GM21717 (cell line): ENCODE measurements at regions not wholly inside any gene's neighbourhood (a gene's known extent, or its start where the extent isn't known, plus 50 kb on each side); places are given as distances from the start of the nearest gene placed in this dataset.

Source experiments
- ATAC-seq: cut with Tn5 transposase; IDR thresholded peaks from one replicate; pipeline ENCODE4 v1.9.1; 2021; ENCODE audit warnings: mild to moderate bottlenecking, moderate library complexity; ENCODE audit not compliant: unreplicated experiment

DNA sequence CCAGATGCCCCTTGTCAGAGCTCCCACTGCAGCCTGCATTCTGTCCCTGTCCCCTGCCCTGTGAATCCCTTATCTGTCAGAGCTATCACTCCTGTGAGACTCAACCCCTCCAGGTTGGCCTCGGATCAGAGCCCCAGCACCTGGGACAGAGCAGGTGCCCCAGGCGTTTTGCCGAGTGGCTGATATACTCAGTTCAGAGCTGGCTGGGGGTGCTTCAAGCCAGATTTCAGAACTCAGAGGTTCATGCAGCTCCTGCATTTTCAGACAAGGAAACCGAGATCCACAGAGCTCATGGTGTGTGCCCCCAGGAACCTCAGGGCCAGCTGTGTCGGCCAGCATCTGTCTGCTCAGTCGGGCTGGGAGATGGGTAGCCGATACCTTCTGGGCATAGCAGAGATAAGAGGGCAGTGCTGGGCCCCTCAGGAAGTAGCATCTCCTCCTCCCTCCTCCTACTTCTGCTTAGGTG, 228.0 kb upstream of the RTL1 start:
- no peak for ATAC-seq

DNA sequence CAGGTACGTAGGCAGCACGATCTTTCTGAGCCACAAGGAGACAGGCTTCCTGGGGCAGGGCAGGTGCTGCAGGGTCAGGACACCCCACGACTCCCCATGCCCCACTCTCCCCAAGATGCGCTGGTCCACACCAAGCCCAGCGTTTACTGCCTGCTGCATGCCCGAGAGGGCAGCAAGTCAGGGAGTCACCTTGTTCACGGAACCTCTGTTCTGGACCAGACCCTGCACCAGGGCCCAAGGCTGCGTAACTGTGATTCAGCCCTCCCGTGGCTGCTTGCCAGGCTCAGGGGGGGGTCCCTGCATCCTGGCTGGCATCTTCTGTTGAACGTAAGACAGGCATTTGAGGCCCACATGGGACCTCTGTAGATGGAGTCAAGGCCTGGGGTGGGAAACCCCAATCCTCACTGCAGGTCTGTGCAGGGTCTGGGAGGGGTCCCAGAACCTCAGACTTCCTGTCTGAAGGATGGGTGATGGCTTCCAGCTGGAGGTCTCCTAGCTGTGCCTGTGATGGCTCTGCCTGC, 228.6 kb upstream of the RTL1 start:
- ATAC-seq = no peak

DNA sequence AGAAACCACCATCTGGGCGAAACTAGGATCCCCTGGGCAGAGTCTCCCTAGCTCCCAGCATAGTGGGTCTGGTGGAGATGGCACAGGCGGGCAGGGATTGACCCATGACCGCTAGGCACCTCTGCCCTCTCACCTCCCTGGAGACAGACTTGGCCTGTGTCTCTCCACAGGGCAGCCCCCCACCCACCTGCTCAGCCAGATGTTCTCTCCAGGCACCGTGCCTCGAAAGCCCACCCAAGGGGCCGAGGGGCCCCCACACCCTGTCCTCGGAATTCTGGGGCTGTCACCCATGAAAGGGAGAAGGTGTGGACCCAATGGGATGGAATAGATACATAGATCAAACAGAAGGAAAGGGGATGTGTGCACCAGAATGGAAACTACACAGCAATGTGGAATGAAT, 229.1 kb upstream of the RTL1 start:
- ATAC-seq = no peak

DNA sequence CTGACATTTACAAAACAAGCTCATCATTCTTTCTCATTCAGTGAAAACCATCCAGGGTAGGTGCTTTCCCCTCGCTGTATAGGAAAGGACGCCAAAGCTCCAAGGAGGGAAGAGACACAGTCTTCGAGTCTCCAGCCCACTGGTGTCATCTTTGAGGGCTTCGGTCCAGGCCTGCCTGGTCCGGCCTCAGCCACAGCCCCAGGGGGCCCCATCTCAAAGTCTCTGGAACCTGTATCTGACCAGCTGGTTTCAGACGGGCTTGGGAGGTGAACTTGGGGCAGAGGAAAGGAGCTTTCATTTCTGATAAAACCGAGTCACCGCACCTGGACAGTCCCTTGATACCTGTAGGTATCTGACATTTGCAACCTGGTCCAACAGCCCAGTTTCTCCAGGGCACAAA, 229.5 kb upstream of the RTL1 start:
- ATAC-seq = no peak

DNA sequence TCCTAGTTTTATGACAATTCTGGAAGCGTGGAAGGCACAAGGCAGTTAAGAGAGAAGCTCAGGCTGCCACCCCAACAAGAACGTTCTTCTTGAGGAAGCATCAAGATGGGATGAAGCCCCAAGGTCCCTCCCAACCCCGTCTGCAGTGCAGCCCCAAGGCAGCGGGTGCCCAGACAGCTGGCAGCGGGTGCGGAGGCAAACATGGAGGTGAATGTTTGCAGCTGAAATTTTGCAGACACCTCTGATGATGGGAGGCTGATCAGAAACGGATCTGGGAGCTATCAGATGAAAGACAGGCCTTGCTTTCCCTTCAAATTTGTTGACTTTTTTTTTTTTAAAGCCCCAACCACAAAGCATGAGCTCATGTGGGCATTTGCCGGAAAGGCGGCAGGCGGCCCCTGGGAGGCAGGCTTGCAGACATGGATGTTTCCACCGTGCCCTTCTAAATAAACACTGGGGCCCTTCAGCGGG, 230.7 kb upstream of the RTL1 start:
- ATAC-seq = no peak

DNA sequence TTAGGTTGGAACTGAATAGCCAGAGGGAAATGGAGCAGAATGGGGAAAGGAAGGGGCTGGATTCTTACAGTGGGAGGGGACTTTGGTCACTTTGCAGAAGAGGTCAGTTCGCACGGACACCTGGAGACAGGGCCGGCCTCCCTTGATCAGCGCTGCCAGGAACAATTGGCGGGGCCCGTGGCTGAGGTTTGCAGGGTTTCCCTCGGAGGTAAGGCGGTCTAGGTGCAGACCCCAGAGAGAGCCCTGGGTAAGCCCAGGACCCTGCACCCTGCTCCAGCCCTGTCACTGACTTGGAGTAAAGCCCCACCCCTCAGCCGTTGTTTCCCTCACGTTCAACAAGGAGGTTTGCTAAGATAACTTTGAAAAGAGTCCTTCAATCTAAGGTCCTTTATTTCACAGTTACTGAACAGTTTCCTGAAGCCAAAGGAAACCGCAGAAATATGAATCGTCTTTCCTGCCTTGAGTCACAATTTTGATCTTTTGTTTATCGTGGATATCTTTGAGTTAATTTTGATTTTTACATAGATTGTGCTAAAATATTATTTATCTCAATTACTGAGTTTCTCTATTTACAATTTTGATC, 231.4 kb upstream of the RTL1 start:
- ATAC-seq = no peak

DNA sequence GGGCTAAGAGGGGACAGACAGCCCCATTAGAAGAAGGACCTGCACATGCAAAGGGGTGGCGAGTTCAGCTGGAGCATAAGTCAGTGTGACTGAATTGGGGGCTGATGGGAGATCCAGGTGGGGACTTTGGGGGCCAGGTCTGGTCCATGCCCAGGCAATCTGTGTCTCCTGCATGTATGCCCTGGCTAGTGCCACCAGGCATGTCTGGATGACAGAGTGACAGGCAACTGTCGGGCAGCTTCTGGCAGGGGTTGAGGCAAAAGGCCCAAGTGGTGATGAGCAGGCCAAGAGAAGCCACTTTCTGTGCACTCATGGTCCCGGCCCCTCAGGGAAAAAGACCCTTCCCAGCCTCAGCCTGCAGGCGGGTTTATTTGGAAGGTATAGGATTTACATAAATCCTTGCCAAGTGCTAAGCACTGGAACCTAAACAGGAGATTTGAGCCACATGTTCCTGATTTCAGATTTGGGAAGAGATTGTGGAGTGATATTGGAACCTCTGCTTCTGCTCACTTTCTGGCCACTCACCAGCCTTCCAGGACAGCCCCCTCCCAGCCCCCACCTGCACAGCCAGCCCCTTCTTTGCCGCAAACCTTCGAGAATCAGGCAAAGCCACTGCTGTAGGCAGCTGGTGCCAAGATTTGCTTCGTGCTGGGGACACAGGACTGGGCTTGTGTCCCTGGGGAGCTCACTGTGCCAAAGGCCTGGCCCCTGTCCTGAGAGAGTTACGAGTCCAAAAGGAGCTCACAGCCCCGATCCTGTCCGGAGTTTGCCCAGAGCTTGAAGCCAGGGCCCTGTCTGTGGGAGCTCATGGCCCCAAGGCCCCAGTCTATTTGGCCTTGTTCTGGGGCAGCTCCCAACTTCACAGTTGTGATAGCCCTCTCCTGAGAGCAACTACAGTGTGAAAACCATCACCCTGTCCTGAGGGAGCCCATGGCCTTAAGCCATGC, 232.5 kb upstream of the RTL1 start:
- ATAC-seq = no peak

DNA sequence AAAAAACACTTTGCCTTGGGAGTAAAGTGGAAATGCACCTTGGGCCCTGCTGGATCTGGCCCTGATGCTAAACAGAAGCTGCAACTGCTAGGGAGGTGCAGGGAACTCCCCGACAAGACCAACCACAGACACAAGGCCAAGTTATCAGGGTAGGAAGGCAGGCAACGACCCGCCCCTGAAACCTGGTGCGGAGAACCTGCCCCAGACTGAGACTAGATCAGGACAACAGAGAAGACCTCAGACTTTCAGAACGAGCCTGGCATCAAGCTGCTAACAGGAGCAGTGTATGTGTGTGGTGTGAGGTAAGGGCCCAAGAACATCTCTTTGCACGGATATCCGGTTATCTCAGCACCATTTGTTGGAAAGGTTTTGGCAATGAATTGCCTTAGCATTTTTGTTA, 233.7 kb upstream of the RTL1 start:
- ATAC-seq = no peak

DNA sequence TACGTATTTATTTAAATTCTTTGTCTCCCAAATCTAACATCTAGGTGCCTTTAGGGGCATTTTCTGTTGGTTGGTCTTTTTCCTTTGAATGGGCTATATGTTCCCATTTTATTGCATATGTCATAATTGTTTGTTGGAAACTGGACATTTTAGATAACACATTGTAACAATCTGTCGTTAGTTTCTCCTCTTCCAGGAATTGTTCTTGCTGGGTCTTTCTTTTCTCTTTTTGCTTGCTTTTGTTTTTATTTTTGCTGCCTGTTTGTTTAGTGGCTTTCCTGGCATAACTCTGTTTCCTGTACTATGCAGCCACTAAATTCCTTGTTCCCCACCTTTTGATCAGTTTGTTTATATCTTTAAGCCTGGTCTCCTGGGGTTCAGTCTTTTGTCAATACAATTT, 244.3 kb upstream of the RTL1 start:
- ATAC-seq = no peak

DNA sequence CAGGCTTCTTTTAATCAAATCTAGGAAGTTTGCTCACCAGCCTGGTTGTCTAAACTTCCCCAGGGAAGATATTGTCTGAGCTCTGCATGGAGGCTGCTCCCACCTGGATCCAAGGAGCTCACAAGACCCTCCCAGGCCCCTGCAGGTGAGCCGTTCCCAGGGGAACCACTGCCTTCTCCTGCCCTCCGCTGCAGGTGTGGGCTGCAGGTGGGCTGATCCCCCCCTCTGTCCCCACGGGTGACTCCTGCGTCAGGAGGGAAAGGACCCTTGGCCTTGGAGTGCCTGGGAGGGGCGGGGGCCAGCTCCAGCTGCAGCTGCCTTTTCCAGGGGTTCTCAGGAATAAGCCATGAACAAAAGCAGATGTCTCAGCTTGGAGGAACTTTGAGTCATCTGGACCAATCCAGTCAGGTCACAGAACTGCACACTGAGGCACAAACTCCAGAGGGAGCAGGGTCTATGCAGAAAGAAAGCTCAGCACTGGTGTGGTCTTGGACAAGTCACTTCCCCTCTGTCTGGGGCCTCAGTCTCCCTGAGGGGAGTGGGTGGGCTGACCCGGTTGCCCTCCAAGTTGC, 246.6 kb upstream of the RTL1 start:
- ATAC-seq = no peak

DNA sequence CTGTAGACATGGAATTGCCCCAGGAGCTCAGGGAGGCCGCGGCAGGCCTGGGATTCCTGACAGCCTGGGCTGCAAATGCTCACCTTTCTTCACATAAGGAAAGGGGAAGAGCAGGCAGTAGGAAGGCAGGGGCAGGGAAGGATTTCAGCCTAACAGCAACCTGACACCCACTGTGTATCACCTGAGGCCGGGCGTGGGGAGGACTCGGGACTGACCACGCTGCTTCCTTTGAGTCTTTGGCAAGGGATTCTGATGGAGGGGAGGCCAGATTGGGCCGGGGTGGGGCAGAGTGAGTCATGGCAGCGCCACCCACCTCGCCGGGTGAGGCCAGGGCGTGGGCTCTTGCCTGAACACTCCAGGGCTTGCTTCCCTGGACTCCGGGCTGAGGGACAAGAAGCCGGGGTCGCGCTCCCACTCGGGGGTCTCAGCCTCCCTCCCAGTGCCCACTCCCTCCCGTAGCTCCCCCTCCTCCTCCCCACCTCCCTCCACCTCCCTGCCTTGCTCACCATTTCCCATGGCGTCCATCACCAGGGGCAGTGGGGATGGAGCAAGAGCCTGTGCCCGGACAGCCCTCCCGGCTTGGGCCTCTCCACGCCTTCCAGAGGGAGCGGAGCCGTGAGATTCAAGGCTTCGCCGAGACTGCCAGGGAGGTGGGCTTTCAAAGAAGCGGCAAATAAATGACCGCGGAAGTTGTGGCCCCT, 247.9 kb upstream of the RTL1 start:
- ATAC-seq = no peak

DNA sequence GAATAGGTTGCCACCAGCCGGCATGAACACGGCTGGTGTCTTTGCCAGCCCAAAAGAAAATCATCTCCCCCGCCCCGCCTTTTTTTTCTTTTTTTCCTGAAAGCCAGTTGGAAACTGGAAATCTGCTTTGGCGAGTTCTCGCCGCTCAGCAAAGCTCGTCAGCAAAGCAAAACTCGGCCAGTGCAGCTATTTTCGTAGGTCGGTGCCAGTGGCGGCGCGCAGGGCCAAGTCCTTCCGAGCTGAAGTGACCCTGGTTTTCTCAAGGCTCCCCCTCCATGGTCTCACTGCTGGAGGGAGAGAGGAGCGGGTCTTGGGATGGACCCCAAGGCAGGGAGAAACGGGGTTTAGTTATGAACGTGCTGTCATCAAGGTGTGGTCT, 248.4 kb upstream of the RTL1 start:
- ATAC-seq = no peak

DNA sequence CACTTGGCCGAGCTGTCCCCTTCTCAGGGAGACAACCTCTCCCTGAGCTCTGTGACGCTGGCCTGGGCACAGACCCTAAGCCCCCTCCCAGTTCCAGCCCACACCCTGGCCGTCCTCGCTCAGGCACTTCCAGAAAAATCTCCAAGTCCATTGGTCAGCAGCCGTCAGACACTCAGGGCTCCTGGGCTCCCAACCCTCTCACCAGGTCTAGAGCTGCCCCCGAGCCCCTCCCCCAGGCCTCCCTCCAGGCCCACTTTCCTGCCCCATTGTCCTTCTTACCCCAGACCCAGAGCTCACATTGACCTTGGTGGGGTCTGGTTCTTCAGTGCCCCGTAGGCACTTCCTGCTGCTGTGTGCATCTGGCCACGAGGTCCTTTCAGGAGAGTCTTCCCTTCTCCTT, 249.3 kb upstream of the RTL1 start:
- no peak for ATAC-seq

DNA sequence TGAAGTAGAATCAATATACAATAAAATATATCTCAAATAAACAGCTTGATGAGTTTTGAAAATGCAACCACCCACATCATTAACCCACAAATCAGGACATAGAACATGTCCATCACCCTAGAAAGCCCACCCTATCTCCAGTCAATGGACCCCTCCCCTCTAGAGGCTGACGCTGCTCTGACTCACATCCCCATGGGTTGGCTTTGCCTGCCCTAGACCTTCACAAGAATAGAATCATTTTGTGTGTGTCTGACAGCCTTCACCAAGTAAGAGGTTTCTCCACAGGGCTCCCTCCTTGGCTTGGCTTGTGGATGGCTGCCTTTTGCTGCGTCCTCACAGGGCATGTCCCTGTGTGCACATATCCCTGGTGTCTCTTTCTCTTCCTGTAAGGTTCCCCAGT, 250.2 kb upstream of the RTL1 start:
- ATAC-seq = no peak

DNA sequence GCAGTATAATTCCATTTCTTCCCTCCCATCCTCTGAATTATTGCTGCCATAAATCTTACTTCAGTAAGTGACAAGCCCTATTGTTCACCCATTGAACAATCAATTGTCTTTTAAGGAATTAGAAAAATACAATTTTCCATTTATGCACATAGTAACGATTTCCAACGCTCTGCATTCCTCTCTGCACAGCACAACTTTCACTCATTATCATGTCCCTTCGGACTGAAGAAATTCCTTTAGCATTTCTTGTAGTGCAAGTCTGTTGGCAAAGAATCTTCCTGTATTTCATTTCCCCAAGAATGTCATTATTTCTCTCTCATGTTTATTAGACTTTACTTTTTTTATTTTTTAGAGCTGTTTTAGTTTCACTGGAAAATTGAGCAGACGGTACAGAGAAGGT, 252.1 kb upstream of the RTL1 start:
- ATAC-seq = no peak

DNA sequence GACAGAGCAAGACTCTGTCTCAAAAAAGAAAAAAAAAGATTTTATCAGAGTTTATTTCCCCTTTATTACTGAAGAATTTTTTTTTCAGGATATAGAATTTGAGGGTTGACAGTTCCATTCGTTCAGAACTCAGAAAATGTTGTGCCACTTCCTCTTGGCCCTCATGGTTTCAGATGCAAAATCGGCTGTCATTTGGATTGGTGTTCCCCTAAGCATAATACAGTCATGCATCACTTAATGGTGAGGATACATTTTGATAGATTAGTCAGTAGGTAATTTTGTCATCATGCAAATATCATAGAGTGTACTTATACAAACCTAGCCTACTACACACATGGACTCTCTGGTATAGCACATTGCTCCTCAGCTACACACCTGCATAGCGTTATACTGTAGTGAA, 263.9 kb upstream of the RTL1 start:
- no peak for ATAC-seq

DNA sequence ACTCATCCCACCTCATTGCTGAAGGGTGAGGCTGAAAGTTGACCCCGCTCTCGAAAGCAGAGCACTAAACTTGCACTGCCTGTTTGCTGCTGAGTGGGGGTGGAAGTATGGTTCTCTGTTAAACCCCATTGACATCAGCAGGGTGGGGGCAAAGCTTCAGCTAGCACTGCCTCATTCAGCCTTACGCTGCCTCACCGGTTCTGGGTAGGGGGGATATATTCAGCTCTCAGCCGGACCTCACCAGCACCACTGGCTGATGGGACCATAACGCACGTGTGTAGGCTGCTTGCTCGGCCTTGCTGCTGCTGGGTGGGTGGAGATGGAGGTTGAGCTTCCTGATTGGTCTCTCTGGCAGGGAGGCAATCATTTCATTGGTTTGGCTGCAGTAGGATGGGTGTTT, 265.7 kb upstream of the RTL1 start:
- no peak for ATAC-seq

DNA sequence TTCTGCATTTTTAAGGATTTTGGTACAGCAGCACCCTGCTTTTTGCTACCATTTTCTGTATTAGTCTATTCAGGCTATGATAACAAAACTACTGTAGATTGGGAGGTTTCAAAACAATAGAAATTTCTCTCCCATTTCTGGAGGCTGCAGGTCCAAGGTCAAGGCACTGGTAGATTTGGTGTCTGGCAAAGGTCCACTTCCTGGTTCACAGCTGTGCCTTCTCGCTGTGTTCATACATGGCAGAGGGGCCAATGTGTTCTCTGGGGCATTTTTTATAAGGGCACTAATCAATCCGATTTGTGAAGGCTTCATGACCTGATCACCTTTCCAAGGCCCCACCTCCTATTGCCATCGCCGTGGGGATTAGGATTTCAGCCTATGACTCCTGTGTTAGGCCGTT, 268.1 kb upstream of the RTL1 start:
- ATAC-seq = no peak

DNA sequence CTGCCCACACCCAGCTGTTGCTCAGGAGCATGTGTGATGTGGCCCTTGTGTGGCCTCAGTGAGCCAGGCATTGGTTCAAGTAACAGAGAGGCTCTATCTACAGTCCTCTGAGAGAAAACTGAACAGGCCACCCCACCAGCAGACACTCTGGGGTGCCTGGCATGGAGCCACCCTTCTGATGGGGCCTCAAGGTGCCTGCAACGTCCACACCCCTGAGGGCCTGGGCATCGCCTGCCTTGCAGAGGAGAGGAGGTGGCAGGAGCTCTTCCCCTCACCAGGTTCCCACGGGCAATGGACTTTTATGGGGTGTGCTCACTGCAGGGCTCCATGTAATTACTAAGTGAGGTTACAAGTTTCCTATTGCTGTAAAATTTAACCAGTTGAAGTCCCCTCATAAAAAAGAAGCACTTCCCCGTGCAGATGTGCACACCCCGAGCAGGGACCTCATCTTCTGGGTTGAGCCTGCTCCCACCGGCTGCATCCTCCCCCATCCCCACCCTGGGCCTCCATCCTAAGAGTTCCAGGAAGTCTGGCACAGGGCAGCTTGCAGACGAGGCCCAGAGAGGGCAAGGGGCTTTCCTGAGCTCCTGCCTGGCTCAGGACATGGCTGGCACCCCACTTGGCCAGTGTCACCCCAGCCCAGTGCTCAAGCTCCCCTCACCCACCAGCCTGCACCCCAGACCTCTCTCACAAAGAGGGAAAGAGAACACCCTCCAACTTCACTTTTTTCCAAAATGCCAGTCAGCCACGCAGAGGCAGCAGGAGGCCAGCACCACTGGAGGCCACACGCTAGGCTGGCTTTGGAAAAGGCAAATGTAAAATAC, 270.4 kb upstream of the RTL1 start:
- ATAC-seq = no peak

DNA sequence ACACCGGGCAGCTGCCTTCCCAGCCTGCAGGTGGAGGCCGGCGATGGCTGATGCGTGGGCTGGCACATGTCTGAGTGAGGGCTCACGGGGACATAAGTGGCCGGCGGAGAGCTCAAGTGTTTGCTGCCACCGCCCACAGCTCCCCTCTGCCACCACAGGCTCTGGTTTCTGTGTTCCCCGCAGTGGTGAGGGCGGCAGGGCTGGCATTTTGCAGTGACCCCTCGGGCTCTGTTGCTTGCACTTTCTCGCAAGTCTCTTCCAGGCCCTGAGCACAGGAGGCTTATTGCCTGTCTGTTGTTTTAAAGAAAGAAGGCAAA, 271.0 kb upstream of the RTL1 start:
- ATAC-seq = no peak
